Nephron (organoid): ENCODE measurements at regions not wholly inside any gene's neighbourhood (a gene's known extent, or its start where the extent isn't known, plus 50 kb on each side); places are given as distances from the start of the nearest gene placed in this dataset.

ENCODE experiments used
- H3K27ac Mint-ChIP-seq, 3 experiments: 2 replicates each; pipeline ENCODE4 v1.8.0; 2020; ENCODE audit warnings: mixed read lengths in 3 of 3, mild to moderate bottlenecking in 2 of 3, moderate library complexity in 1 of 3
- H3K27me3 Mint-ChIP-seq: 2 replicates; pipeline ENCODE4 v1.8.0; 2021; ENCODE audit warnings: low read depth, mild to moderate bottlenecking, moderate library complexity, mixed read lengths
- H3K36me3 Mint-ChIP-seq: 2 replicates; pipeline ENCODE4 v1.8.0; 2020; ENCODE audit warnings: low read depth, mixed read lengths
- H3K4me1 Mint-ChIP-seq: 2 replicates; pipeline ENCODE4 v1.8.0; 2020; ENCODE audit warnings: mixed read lengths
- H3K4me3 Mint-ChIP-seq, 3 experiments: 2 replicates each; pipeline ENCODE4 v1.8.0; 2020; ENCODE audit warnings: mild to moderate bottlenecking in 3 of 3, mixed read lengths in 3 of 3, moderate library complexity in 2 of 3
- H3K9me3 Mint-ChIP-seq: 2 replicates; pipeline ENCODE4 v1.8.0; 2020; ENCODE audit warnings: mixed read lengths
- CTCF ChIP-seq, 3 experiments: fragments of 200-600 bp; sonication (generic); IDR thresholded peaks; one replicate each; pipeline ENCODE4 v1.5.0; 2021; ENCODE audit warnings: antibody characterized with exemption in 3 of 3; ENCODE audit not compliant: unreplicated experiment in 3 of 3

DNA sequence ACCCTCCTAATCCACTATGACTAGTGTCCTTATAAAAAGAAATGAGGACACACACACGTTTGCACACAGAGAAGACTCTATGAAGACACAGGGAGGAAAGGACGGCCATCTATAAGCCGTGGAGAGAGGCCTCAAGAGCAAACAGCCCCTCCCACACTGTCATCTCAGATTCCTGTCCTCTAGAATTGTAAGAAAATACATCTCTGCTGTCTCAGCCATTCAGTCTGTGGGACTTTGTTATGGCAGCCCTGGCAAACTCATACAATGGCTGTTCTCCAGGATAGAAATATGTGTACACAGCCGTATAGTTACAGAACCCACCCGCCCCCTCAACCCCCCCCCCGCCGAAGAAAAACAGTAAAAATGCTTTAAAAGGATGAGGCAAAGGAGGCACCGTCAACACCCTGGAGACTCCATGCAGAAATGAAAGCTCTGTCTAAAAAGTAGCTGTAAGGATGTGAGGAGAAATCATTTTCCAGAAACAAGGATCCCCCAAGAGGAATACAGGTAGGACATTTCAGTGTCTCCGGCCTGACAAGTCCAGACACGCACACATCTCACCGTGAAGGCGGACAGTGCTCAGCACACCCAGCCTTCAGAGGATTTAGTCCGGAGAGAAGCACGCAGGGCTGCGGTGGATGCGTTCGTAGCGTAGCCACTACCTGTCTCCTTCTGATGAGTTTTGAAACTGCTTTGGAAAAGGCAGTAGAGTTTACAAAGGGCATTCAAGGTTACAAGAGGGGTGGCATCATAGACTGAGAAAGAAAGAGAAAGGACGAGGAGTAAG, 110.8 kb upstream of the ERCC6L2 start:
- no peak for TF ChIP-seq CTCF (IDR thresholded peaks at IDR 0.05; ENCODE audit: unreplicated experiment in 3 of 3)
- H3K4me3 Mint-ChIP-seq = peak overlapping the region; percentile 35 to 79 (median 47)
- no peaks in the 10 kb centered on the region for H3K27me3 Mint-ChIP-seq
- no peaks in the 10 kb centered on the region for H3K36me3 Mint-ChIP-seq
- H3K9me3 Mint-ChIP-seq = no peaks in the 10 kb centered on the region
- H3K4me1 Mint-ChIP-seq = peaks cover 38% of the 10 kb centered on the region
- H3K27ac Mint-ChIP-seq = peak overlapping the region; percentile 58 to 97 (median 96)

GRCh38 chr9:95763983-95764382, 111.5 kb upstream of the ERCC6L2 start:
- Mint-ChIP-seq H3K4me1 (peaks cover 38% of the 10 kb centered on the region), H3K36me3 (no peaks in the 10 kb centered on the region), H3K9me3 (no peaks in the 10 kb centered on the region), H3K27me3 (no peaks in the 10 kb centered on the region), H3K4me3 (no peak overlapping the region), H3K27ac (peak overlapping the region; percentile 58 to 97 (median 96))
- no peak for TF ChIP-seq CTCF (IDR thresholded peaks at IDR 0.05; ENCODE audit: unreplicated experiment in 3 of 3)

GRCh38 chr9:95763006-95763405, 112.5 kb upstream of the ERCC6L2 start:
- no peak overlapping the region for H3K27ac Mint-ChIP-seq
- no peak for TF ChIP-seq CTCF (IDR thresholded peaks at IDR 0.05; ENCODE audit: unreplicated experiment in 3 of 3)
- H3K9me3 Mint-ChIP-seq = no peaks in the 10 kb centered on the region
- H3K4me1 Mint-ChIP-seq = peaks cover 38% of the 10 kb centered on the region
- no peaks in the 10 kb centered on the region for H3K27me3 Mint-ChIP-seq
- no peak overlapping the region for H3K4me3 Mint-ChIP-seq
- no peaks in the 10 kb centered on the region for H3K36me3 Mint-ChIP-seq

DNA sequence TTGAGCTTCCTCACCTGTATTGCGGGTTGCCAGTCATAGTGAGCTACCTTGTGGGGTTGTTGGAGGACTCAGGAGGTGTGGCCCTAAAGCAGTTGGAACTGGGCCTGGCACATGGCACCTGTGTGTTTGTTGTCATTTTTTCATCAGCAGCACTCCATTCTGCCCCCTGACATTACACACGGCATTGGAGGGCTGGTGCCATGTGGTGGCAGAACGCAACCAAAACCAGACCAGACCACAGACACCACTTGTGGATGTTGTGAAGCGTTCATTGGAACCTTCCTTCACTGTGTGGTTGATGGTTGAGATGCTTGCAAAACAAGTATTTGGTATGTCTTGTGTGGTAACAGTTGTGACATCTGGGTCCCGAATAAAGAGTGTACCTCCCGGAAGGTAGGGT, 113.2 kb upstream of the ERCC6L2 start:
- Mint-ChIP-seq H3K4me1 (peaks cover 37% of the 10 kb centered on the region), H3K27me3 (no peaks in the 10 kb centered on the region), H3K36me3 (no peaks in the 10 kb centered on the region), H3K27ac (no peak overlapping the region), H3K4me3 (no peak overlapping the region), H3K9me3 (no peaks in the 10 kb centered on the region)
- no peak for TF ChIP-seq CTCF (IDR thresholded peaks at IDR 0.05; ENCODE audit: unreplicated experiment in 3 of 3)

DNA sequence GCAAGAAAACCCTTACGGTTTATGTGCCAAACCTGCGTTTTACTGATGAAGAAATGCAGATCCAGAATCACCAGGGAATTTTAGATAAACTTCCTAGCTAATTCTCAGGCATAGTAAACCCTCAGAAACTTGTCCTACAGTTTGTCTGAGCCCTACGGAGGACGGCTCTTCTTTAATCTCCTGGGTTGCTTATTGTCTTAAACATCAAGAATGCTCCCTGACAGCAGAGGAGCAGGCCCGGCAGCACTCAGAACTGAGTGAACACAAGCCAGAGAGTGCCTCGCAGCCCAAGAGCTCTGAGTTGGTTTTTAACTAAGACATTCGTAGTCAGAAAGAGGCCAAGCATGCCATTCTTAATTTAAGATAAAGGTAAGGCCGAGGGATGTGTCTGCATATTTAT, 114.7 kb upstream of the ERCC6L2 start:
- no peaks in the 10 kb centered on the region for H3K9me3 Mint-ChIP-seq
- peak overlapping the region; percentile 29 to 50 (median 48) for H3K27ac Mint-ChIP-seq
- H3K27me3 Mint-ChIP-seq = no peaks in the 10 kb centered on the region
- no peak for TF ChIP-seq CTCF (IDR thresholded peaks at IDR 0.05; ENCODE audit: unreplicated experiment in 3 of 3)
- H3K4me3 Mint-ChIP-seq = no peak overlapping the region
- no peaks in the 10 kb centered on the region for H3K36me3 Mint-ChIP-seq
- peaks cover 36% of the 10 kb centered on the region for H3K4me1 Mint-ChIP-seq

DNA sequence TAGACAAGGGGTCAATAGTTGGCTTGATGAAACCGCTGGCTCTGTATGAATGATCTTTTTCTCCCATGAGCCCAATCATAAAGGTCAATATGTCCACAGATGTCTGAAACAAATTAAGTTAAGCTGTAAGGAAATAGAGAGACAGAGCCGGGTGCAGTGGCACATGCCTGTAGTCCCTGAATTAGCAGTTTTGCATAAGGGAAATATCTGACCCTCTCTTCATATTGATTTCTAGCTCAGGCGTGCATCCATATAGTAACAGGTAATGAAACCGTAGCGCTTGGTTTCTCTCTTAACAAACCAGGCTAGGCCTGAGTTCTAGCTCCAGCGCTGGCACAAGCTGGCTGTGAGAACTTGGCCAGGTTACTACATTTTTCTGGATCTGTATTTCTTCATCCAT, 118.1 kb upstream of the ERCC6L2 start:
- Mint-ChIP-seq H3K9me3 (no peaks in the 10 kb centered on the region), H3K4me1 (peaks cover 55% of the 10 kb centered on the region), H3K36me3 (no peaks in the 10 kb centered on the region), H3K4me3 (no peak overlapping the region), H3K27ac (peak overlapping the region; percentile 52 to 97 (median 89)), H3K27me3 (no peaks in the 10 kb centered on the region)
- TF ChIP-seq CTCF (IDR thresholded peaks at IDR 0.05; ENCODE audit: unreplicated experiment in 3 of 3) = no peak
